ENCODE measurements at regions not wholly inside any gene's neighbourhood (a gene's known extent, or its start where the extent isn't known, plus 50 kb on each side); places are given as distances from the start of the nearest gene placed in this dataset.
A peak's percentile ranks its signal among the peaks of the same experiment; 100 is the strongest.
"Not testable (repeated sequence)": the region's sequence is repeated elsewhere in the genome, so short reads cannot be mapped to it uniquely, and the experiment has no call there.

GRCh38 chr5:163692091-163692490 is 186.7 kb downstream of the MAT2B start:
- Histone ChIP-seq H3K4me1 (ENCODE audit: insufficient read depth) (no peaks in the 10 kb centered on the region), H3K4me3 (ENCODE audit: low read depth, low read length) (no peak overlapping the region), H3K36me3 (ENCODE audit: insufficient read depth) (no peaks in the 10 kb centered on the region), H3K27ac (ENCODE audit: low read depth) (no peak overlapping the region)
- 87% methylated on average over 2 of the region's 2 CpGs for WGBS
- no peak for DNase-seq (ENCODE audit: extremely low spot score)

- WGBS: 32% methylated on average over 10 of the region's 10 CpGs
- Histone ChIP-seq H3K4me3 (ENCODE audit: low read depth, low read length) (no peak overlapping the region), H3K36me3 (ENCODE audit: insufficient read depth) (no peaks in the 10 kb centered on the region), H3K27ac (ENCODE audit: low read depth) (no peak overlapping the region), H3K4me1 (ENCODE audit: insufficient read depth) (no peaks in the 10 kb centered on the region)
- peak; percentile 48 for DNase-seq (ENCODE audit: extremely low spot score)
Measured at GRCh38 chr5:163695830-163696578, 190.6 kb downstream of the MAT2B start.

- DNase-seq (ENCODE audit: extremely low spot score): no peak
- Histone ChIP-seq H3K4me3 (ENCODE audit: low read depth, low read length) (no peak overlapping the region), H3K36me3 (ENCODE audit: insufficient read depth) (no peaks in the 10 kb centered on the region), H3K4me1 (ENCODE audit: insufficient read depth) (no peaks in the 10 kb centered on the region), H3K27ac (ENCODE audit: low read depth) (no peak overlapping the region)
- 30% methylated on average over 5 of the region's 5 CpGs for WGBS
Measured at GRCh38 chr5:163696579-163696887, 191.1 kb downstream of the MAT2B start.

GRCh38 chr5:163706053-163706771 is 200.8 kb downstream of the MAT2B start:
- 46% methylated on average over 4 of the region's 4 CpGs for WGBS
- Histone ChIP-seq H3K36me3 (ENCODE audit: insufficient read depth) (no peaks in the 10 kb centered on the region), H3K4me3 (ENCODE audit: low read depth, low read length) (no peak overlapping the region), H3K4me1 (ENCODE audit: insufficient read depth) (no peaks in the 10 kb centered on the region), H3K27ac (ENCODE audit: low read depth) (no peak overlapping the region)
- DNase-seq (ENCODE audit: extremely low spot score): no peak

- no peaks in the 10 kb centered on the region for H3K36me3 ChIP-seq (ENCODE audit: insufficient read depth)
- no peak overlapping the region for H3K4me3 ChIP-seq (ENCODE audit: low read depth, low read length)
- DNase-seq (ENCODE audit: extremely low spot score): no peak
- H3K27ac ChIP-seq (ENCODE audit: low read depth): no peak overlapping the region
- H3K4me1 ChIP-seq (ENCODE audit: insufficient read depth): peaks cover 1% of the 10 kb centered on the region
Measured at GRCh38 chr5:163712011-163712410, 206.6 kb downstream of the MAT2B start.

- WGBS: 73% methylated on average over 5 of the region's 5 CpGs
- DNase-seq (ENCODE audit: extremely low spot score): no peak
Measured at GRCh38 chr5:163718272-163718671, 212.9 kb downstream of the MAT2B start.

GRCh38 chr5:163724305-163724704 is 218.9 kb downstream of the MAT2B start:
- WGBS: 57% methylated on average over 3 of the region's 3 CpGs

More at GRCh38 chr5:163718272-163718671, 212.9 kb downstream of the MAT2B start:
- Histone ChIP-seq H3K4me3 (ENCODE audit: low read depth, low read length) (no peak overlapping the region), H3K36me3 (ENCODE audit: insufficient read depth) (no peaks in the 10 kb centered on the region), H3K27ac (ENCODE audit: low read depth) (no peak overlapping the region), H3K4me1 (ENCODE audit: insufficient read depth) (no peaks in the 10 kb centered on the region)

GRCh38 chr5:163727028-163727427 is 221.6 kb downstream of the MAT2B start:
- Histone ChIP-seq H3K4me3 (ENCODE audit: low read depth, low read length) (no peak overlapping the region), H3K4me1 (ENCODE audit: insufficient read depth) (no peaks in the 10 kb centered on the region), H3K36me3 (ENCODE audit: insufficient read depth) (no peaks in the 10 kb centered on the region), H3K27ac (ENCODE audit: low read depth) (no peak overlapping the region)
- WGBS: 65% methylated on average over 4 of the region's 4 CpGs
- DNase-seq (ENCODE audit: extremely low spot score): no peak

More at GRCh38 chr5:163724305-163724704, 218.9 kb downstream of the MAT2B start:
- Histone ChIP-seq H3K27ac (ENCODE audit: low read depth) (no peak overlapping the region), H3K36me3 (ENCODE audit: insufficient read depth) (no peaks in the 10 kb centered on the region), H3K4me3 (ENCODE audit: low read depth, low read length) (no peak overlapping the region), H3K4me1 (ENCODE audit: insufficient read depth) (no peaks in the 10 kb centered on the region)
- DNase-seq (ENCODE audit: extremely low spot score): no peak

- Histone ChIP-seq H3K27ac (ENCODE audit: low read depth) (no peak overlapping the region), H3K4me1 (ENCODE audit: insufficient read depth) (no peaks in the 10 kb centered on the region), H3K36me3 (ENCODE audit: insufficient read depth) (no peaks in the 10 kb centered on the region), H3K4me3 (ENCODE audit: low read depth, low read length) (no peak overlapping the region)
- DNase-seq (ENCODE audit: extremely low spot score): no peak
- 62% methylated on average over 5 of the region's 5 CpGs for WGBS
Measured at GRCh38 chr5:163730206-163730756, 224.9 kb downstream of the MAT2B start.

- no peak overlapping the region for H3K4me3 ChIP-seq (ENCODE audit: low read depth, low read length)
- no peak overlapping the region for H3K27ac ChIP-seq (ENCODE audit: low read depth)
- H3K4me1 ChIP-seq (ENCODE audit: insufficient read depth): no peaks in the 10 kb centered on the region
- no peak for DNase-seq (ENCODE audit: extremely low spot score)
- no peaks in the 10 kb centered on the region for H3K36me3 ChIP-seq (ENCODE audit: insufficient read depth)
- WGBS: 82% methylated on average over 2 of the region's 2 CpGs
Measured at GRCh38 chr5:163731256-163731655, 225.8 kb downstream of the MAT2B start.

- H3K27ac ChIP-seq (ENCODE audit: low read depth): no peak overlapping the region
- no peaks in the 10 kb centered on the region for H3K36me3 ChIP-seq (ENCODE audit: insufficient read depth)
- no peak overlapping the region for H3K4me3 ChIP-seq (ENCODE audit: low read depth, low read length)
- DNase-seq (ENCODE audit: extremely low spot score): no peak
- WGBS: 84% methylated on average over 4 of the region's 4 CpGs
- no peaks in the 10 kb centered on the region for H3K4me1 ChIP-seq (ENCODE audit: insufficient read depth)
Measured at GRCh38 chr5:163735069-163735468, 229.7 kb downstream of the MAT2B start.

- Histone ChIP-seq H3K4me3 (ENCODE audit: low read depth, low read length) (no peak overlapping the region), H3K4me1 (ENCODE audit: insufficient read depth) (no peaks in the 10 kb centered on the region), H3K36me3 (ENCODE audit: insufficient read depth) (no peaks in the 10 kb centered on the region), H3K27ac (ENCODE audit: low read depth) (no peak overlapping the region)
- DNase-seq (ENCODE audit: extremely low spot score): no peak
- WGBS: 72% methylated on average over 2 of the region's 2 CpGs
Measured at GRCh38 chr5:163747586-163747985, 242.2 kb downstream of the MAT2B start.

GRCh38 chr5:163748934-163749333 is 243.5 kb downstream of the MAT2B start:
- Histone ChIP-seq H3K27ac (ENCODE audit: low read depth) (no peak overlapping the region), H3K4me1 (ENCODE audit: insufficient read depth) (no peaks in the 10 kb centered on the region), H3K4me3 (ENCODE audit: low read depth, low read length) (no peak overlapping the region), H3K36me3 (ENCODE audit: insufficient read depth) (no peaks in the 10 kb centered on the region)
- no peak for DNase-seq (ENCODE audit: extremely low spot score)
- WGBS: 74% methylated on average over 3 of the region's 3 CpGs

- H3K4me3 ChIP-seq (ENCODE audit: low read depth, low read length); H3K4me1 ChIP-seq (ENCODE audit: insufficient read depth); H3K27ac ChIP-seq (ENCODE audit: low read depth); H3K36me3 ChIP-seq (ENCODE audit: insufficient read depth); DNase-seq (ENCODE audit: extremely low spot score): not testable (repeated sequence)
- 87% methylated on average over 10 of the region's 10 CpGs for WGBS
Measured at GRCh38 chr5:163750415-163750814, 245.0 kb downstream of the MAT2B start.
